RWPE2 (cell line): ENCODE measurements at regions not wholly inside any gene's neighbourhood (a gene's known extent, or its start where the extent isn't known, plus 50 kb on each side); places are given as distances from the start of the nearest gene placed in this dataset.

Source experiments
- ATAC-seq: fragments of 200-7000 bp; cut with Tn5 transposase; 3 replicates; pipeline ENCODE4 v1.9.1; 2021; ENCODE audit warnings: low read depth
- DNase-seq: peaks from one replicate; pipeline ENCODE4 v3.0.0-alpha.2; 2020; ENCODE audit warnings: low spot score
- H3K27ac ChIP-seq: fragments of 450-650 bp; 2 replicates; pipeline ENCODE4 v1.5.1; 2017; ENCODE audit warnings: mild to moderate bottlenecking; ENCODE audit not compliant: poor library complexity, severe bottlenecking
- H3K27me3 ChIP-seq: fragments of 250-450 bp; sonication (Bioruptor Pico); 2 replicates; pipeline ENCODE4 v1.5.1; 2021; ENCODE audit warnings: mild to moderate bottlenecking, moderate library complexity; ENCODE audit not compliant: insufficient read depth, poor library complexity, severe bottlenecking
- H3K36me3 ChIP-seq: fragments of 250-450 bp; sonication (Bioruptor Pico); 2 replicates; pipeline ENCODE4 v1.5.1; 2020; ENCODE audit warnings: low read depth, mild to moderate bottlenecking, moderate library complexity
- H3K4me1 ChIP-seq: fragments of 250-450 bp; sonication (Bioruptor Pico); 2 replicates; pipeline ENCODE4 v1.5.1; 2021; ENCODE audit warnings: mild to moderate bottlenecking, moderate library complexity; ENCODE audit not compliant: insufficient read depth, poor library complexity, severe bottlenecking
- H3K4me3 ChIP-seq: fragments of 250-450 bp; sonication (Bioruptor Pico); 2 replicates; pipeline ENCODE4 v1.5.1; 2021; ENCODE audit warnings: mild to moderate bottlenecking, moderate library complexity; ENCODE audit not compliant: severe bottlenecking
- H3K9me3 ChIP-seq: fragments of 250-450 bp; sonication (Bioruptor Pico); 2 replicates; pipeline ENCODE4 v1.5.1; 2021; ENCODE audit warnings: mild to moderate bottlenecking, moderate library complexity; ENCODE audit not compliant: severe bottlenecking
- TF ChIP-seq, protein P1 (sequence below): fragments of 450-650 bp; IDR thresholded peaks from one replicate; pipeline ENCODE4 v1.5.1; 2017; ENCODE audit warnings: mild to moderate bottlenecking, moderate library complexity; ENCODE audit not compliant: poor library complexity, severe bottlenecking

GRCh38 chr3:177330779-177331178 lies 133.5 kb upstream of the TBL1XR1 start:
- no peak for ATAC-seq
- no peaks in the 10 kb centered on the region for H3K4me1 ChIP-seq
- H3K27me3 ChIP-seq = no peaks in the 10 kb centered on the region
- H3K4me3 ChIP-seq = no peak overlapping the region
- H3K36me3 ChIP-seq = no peaks in the 10 kb centered on the region
- H3K9me3 ChIP-seq = no peaks in the 10 kb centered on the region
- TF ChIP-seq, protein P1, sequence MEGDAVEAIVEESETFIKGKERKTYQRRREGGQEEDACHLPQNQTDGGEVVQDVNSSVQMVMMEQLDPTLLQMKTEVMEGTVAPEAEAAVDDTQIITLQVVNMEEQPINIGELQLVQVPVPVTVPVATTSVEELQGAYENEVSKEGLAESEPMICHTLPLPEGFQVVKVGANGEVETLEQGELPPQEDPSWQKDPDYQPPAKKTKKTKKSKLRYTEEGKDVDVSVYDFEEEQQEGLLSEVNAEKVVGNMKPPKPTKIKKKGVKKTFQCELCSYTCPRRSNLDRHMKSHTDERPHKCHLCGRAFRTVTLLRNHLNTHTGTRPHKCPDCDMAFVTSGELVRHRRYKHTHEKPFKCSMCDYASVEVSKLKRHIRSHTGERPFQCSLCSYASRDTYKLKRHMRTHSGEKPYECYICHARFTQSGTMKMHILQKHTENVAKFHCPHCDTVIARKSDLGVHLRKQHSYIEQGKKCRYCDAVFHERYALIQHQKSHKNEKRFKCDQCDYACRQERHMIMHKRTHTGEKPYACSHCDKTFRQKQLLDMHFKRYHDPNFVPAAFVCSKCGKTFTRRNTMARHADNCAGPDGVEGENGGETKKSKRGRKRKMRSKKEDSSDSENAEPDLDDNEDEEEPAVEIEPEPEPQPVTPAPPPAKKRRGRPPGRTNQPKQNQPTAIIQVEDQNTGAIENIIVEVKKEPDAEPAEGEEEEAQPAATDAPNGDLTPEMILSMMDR = no peak
- H3K27ac ChIP-seq = no peak overlapping the region
- no peak for DNase-seq

GRCh38 chr3:177331203-177331835 lies 134.0 kb upstream of the TBL1XR1 start:
- H3K36me3 ChIP-seq = no peaks in the 10 kb centered on the region
- no peak for ATAC-seq
- no peaks in the 10 kb centered on the region for H3K4me1 ChIP-seq
- no peak overlapping the region for H3K4me3 ChIP-seq
- no peak overlapping the region for H3K27ac ChIP-seq
- H3K9me3 ChIP-seq = no peaks in the 10 kb centered on the region
- no peak for DNase-seq
- TF ChIP-seq, protein P1 = no peak
- H3K27me3 ChIP-seq = no peaks in the 10 kb centered on the region

DNA sequence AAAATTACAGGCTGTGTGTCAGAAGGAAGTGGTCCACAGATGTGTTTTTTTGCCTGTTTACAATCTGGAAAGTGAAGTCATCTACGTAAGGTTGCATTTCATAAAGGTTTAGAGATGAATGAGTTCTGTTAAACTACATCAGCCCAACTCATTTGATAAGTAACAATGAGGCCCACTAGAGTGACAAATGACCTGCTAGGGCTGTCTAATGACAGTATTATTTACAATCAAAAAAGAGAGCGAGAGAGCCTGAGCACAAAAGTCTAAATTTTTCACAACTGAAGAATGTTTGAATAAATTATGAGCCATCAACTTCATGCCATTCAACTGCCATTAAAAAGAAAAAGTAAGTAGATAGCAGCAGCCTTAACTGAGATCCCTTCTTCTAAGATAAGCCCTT lies 135.7 kb upstream of the TBL1XR1 start:
- DNase-seq (no peak), ATAC-seq (no peak)
- Histone ChIP-seq H3K4me3 (no peak overlapping the region), H3K27ac (no peak overlapping the region), H3K27me3 (no peaks in the 10 kb centered on the region), H3K36me3 (no peaks in the 10 kb centered on the region), H3K4me1 (peaks cover 10% of the 10 kb centered on the region), H3K9me3 (peaks cover 2% of the 10 kb centered on the region)
- TF ChIP-seq, protein P1 = no peak

GRCh38 chr3:177333533-177334520 lies 136.5 kb upstream of the TBL1XR1 start:
- no peaks in the 10 kb centered on the region for H3K36me3 ChIP-seq
- H3K27ac ChIP-seq = no peak overlapping the region
- peaks cover 2% of the 10 kb centered on the region for H3K9me3 ChIP-seq
- H3K27me3 ChIP-seq = no peaks in the 10 kb centered on the region
- DNase-seq (no peak), ATAC-seq (no peak)
- H3K4me1 ChIP-seq = peaks cover 17% of the 10 kb centered on the region
- H3K4me3 ChIP-seq = no peak overlapping the region
- TF ChIP-seq, protein P1 = no peak
